ENCODE measurements at regions not wholly inside any gene's neighbourhood (a gene's known extent, or its start where the extent isn't known, plus 50 kb on each side); places are given as distances from the start of the nearest gene placed in this dataset.

- POLR2A ChIA-PET (ENCODE audit: partially characterized antibody) = no interaction called here
- no peak overlapping the region for H3K27ac ChIP-seq (ENCODE audit: low read depth, low read length)
- H3K9me3 ChIP-seq (ENCODE audit: control insufficient read depth in 1 of 2, low read length in 2 of 2) = no peaks in the 10 kb centered on the region
- no peaks in the 10 kb centered on the region for H3K27me3 ChIP-seq (ENCODE audit: insufficient read depth, low read length)
- Mint-ChIP-seq H3K4me1 (no peaks in the 10 kb centered on the region), H3K27ac (no peak overlapping the region), H3K4me3 (no peak overlapping the region), H3K9me3 (no peaks in the 10 kb centered on the region), H3K27me3 (peaks cover 3 to 4% of the 10 kb centered on the region in 2 donors), H3K36me3 (no peaks in the 10 kb centered on the region)
- no peaks in the 10 kb centered on the region for H3K4me1 ChIP-seq (ENCODE audit: insufficient read depth, low read length)
- intact Hi-C loops (cut with micrococcal nuclease) = no loop called here
- CTCF ChIA-PET (ENCODE audit: partially characterized antibody) = no interaction called here
- H3K4me3 ChIP-seq (ENCODE audit: low read length in 2 of 2) = no peak overlapping the region
- DNase-seq = no peak
- H3K36me3 ChIP-seq (ENCODE audit: insufficient read depth, low read length) = no peaks in the 10 kb centered on the region
Measured at GRCh38 chr2:216553482-216554240, 55.0 kb downstream of the RPL37A start.

- H3K4me1 Mint-ChIP-seq = no peaks in the 10 kb centered on the region
- no peak for DNase-seq
- Histone ChIP-seq H3K27me3 (ENCODE audit: insufficient read depth, low read length) (no peaks in the 10 kb centered on the region), H3K4me1 (ENCODE audit: insufficient read depth, low read length) (no peaks in the 10 kb centered on the region), H3K36me3 (ENCODE audit: insufficient read depth, low read length) (no peaks in the 10 kb centered on the region), H3K9me3 (ENCODE audit: control insufficient read depth in 1 of 2, low read length in 2 of 2) (no peaks in the 10 kb centered on the region), H3K4me3 (ENCODE audit: low read length in 2 of 2) (no peak overlapping the region), H3K27ac (ENCODE audit: low read depth, low read length) (no peak overlapping the region)
- peaks cover 3 to 4% of the 10 kb centered on the region in 2 donors for H3K27me3 Mint-ChIP-seq
- no peaks in the 10 kb centered on the region for H3K36me3 Mint-ChIP-seq
- no peak overlapping the region for H3K4me3 Mint-ChIP-seq
- no peaks in the 10 kb centered on the region for H3K9me3 Mint-ChIP-seq
- POLR2A ChIA-PET (ENCODE audit: partially characterized antibody) = no interaction called here
- no peak overlapping the region for H3K27ac Mint-ChIP-seq
- intact Hi-C loops (cut with micrococcal nuclease) = no loop called here
- CTCF ChIA-PET (ENCODE audit: partially characterized antibody) = no interaction called here
Measured at GRCh38 chr2:216554286-216554685, 55.6 kb downstream of the RPL37A start.

- H3K9me3 Mint-ChIP-seq = no peaks in the 10 kb centered on the region
- ChIA-PET CTCF (ENCODE audit: partially characterized antibody) (no interaction called here), POLR2A (ENCODE audit: partially characterized antibody) (no interaction called here)
- no peaks in the 10 kb centered on the region for H3K4me1 Mint-ChIP-seq
- Histone ChIP-seq H3K27me3 (ENCODE audit: insufficient read depth, low read length) (no peaks in the 10 kb centered on the region), H3K36me3 (ENCODE audit: insufficient read depth, low read length) (no peaks in the 10 kb centered on the region), H3K4me3 (ENCODE audit: low read length in 2 of 2) (no peak overlapping the region), H3K27ac (ENCODE audit: low read depth, low read length) (no peak overlapping the region), H3K4me1 (ENCODE audit: insufficient read depth, low read length) (no peaks in the 10 kb centered on the region), H3K9me3 (ENCODE audit: control insufficient read depth in 1 of 2, low read length in 2 of 2) (no peaks in the 10 kb centered on the region)
- no peak for DNase-seq
- intact Hi-C loops (cut with micrococcal nuclease) = no loop called here
- H3K27me3 Mint-ChIP-seq = peaks cover 3 to 4% of the 10 kb centered on the region in 2 donors
- H3K4me3 Mint-ChIP-seq = no peak overlapping the region
- H3K27ac Mint-ChIP-seq = no peak overlapping the region
- H3K36me3 Mint-ChIP-seq = no peaks in the 10 kb centered on the region
Measured at GRCh38 chr2:216554755-216555154, 56.1 kb downstream of the RPL37A start.

GRCh38 chr2:216555274-216555673 lies 56.6 kb downstream of the RPL37A start:
- H3K4me3 ChIP-seq (ENCODE audit: low read length in 2 of 2) = no peak overlapping the region
- no peaks in the 10 kb centered on the region for H3K36me3 Mint-ChIP-seq
- no peak overlapping the region for H3K4me3 Mint-ChIP-seq
- no peak for DNase-seq
- no peaks in the 10 kb centered on the region for H3K27me3 ChIP-seq (ENCODE audit: insufficient read depth, low read length)
- no peak overlapping the region for H3K27ac ChIP-seq (ENCODE audit: low read depth, low read length)
- no peak overlapping the region for H3K27ac Mint-ChIP-seq
- intact Hi-C loops (cut with micrococcal nuclease) = no loop called here
- H3K9me3 Mint-ChIP-seq = no peaks in the 10 kb centered on the region
- no peaks in the 10 kb centered on the region for H3K4me1 Mint-ChIP-seq
- no peaks in the 10 kb centered on the region for H3K9me3 ChIP-seq (ENCODE audit: control insufficient read depth in 1 of 2, low read length in 2 of 2)
- H3K27me3 Mint-ChIP-seq = peaks cover 3 to 4% of the 10 kb centered on the region in 2 donors
- H3K36me3 ChIP-seq (ENCODE audit: insufficient read depth, low read length) = no peaks in the 10 kb centered on the region
- CTCF ChIA-PET (ENCODE audit: partially characterized antibody) = no interaction called here
- POLR2A ChIA-PET (ENCODE audit: partially characterized antibody) = no interaction called here
- H3K4me1 ChIP-seq (ENCODE audit: insufficient read depth, low read length) = no peaks in the 10 kb centered on the region

GRCh38 chr2:216556202-216556601 lies 57.6 kb downstream of the RPL37A start:
- H3K4me1 Mint-ChIP-seq = no peaks in the 10 kb centered on the region
- H3K27ac Mint-ChIP-seq = no peak overlapping the region
- Histone ChIP-seq H3K27ac (ENCODE audit: low read depth, low read length) (no peak overlapping the region), H3K4me1 (ENCODE audit: insufficient read depth, low read length) (no peaks in the 10 kb centered on the region), H3K36me3 (ENCODE audit: insufficient read depth, low read length) (no peaks in the 10 kb centered on the region), H3K4me3 (ENCODE audit: low read length in 2 of 2) (no peak overlapping the region), H3K27me3 (ENCODE audit: insufficient read depth, low read length) (no peaks in the 10 kb centered on the region), H3K9me3 (ENCODE audit: control insufficient read depth in 1 of 2, low read length in 2 of 2) (no peaks in the 10 kb centered on the region)
- ChIA-PET POLR2A (ENCODE audit: partially characterized antibody) (no interaction called here), CTCF (ENCODE audit: partially characterized antibody) (no interaction called here)
- DNase-seq = no peak
- H3K27me3 Mint-ChIP-seq = peaks cover 3 to 5% of the 10 kb centered on the region in 2 donors
- intact Hi-C loops (cut with micrococcal nuclease) = no loop called here
- H3K9me3 Mint-ChIP-seq = no peaks in the 10 kb centered on the region
- H3K4me3 Mint-ChIP-seq = no peak overlapping the region
- no peaks in the 10 kb centered on the region for H3K36me3 Mint-ChIP-seq

GRCh38 chr2:216557413-216557812 lies 58.8 kb downstream of the RPL37A start:
- H3K9me3 ChIP-seq (ENCODE audit: control insufficient read depth in 1 of 2, low read length in 2 of 2) = no peaks in the 10 kb centered on the region
- H3K27me3 ChIP-seq (ENCODE audit: insufficient read depth, low read length) = no peaks in the 10 kb centered on the region
- H3K4me1 ChIP-seq (ENCODE audit: insufficient read depth, low read length) = no peaks in the 10 kb centered on the region
- no peak overlapping the region for H3K4me3 ChIP-seq (ENCODE audit: low read length in 2 of 2)
- Mint-ChIP-seq H3K36me3 (no peaks in the 10 kb centered on the region), H3K27ac (no peak overlapping the region), H3K9me3 (no peaks in the 10 kb centered on the region), H3K27me3 (peaks cover 2 to 6% of the 10 kb centered on the region in 2 donors), H3K4me3 (no peak overlapping the region), H3K4me1 (no peaks in the 10 kb centered on the region)
- POLR2A ChIA-PET (ENCODE audit: partially characterized antibody) = no interaction called here
- H3K27ac ChIP-seq (ENCODE audit: low read depth, low read length) = no peak overlapping the region
- no peak for DNase-seq
- intact Hi-C loops (cut with micrococcal nuclease) = no loop called here
- CTCF ChIA-PET (ENCODE audit: partially characterized antibody) = interaction anchor here (0.8 to 1.3 kb wide), 2 partner anchors 26 to 39 kb away, joined by 3 read pairs; no protein-coding TSS in a partner anchor
- no peaks in the 10 kb centered on the region for H3K36me3 ChIP-seq (ENCODE audit: insufficient read depth, low read length)

GRCh38 chr2:216557820-216558219 lies 59.2 kb downstream of the RPL37A start:
- Histone ChIP-seq H3K36me3 (ENCODE audit: insufficient read depth, low read length) (no peaks in the 10 kb centered on the region), H3K27me3 (ENCODE audit: insufficient read depth, low read length) (no peaks in the 10 kb centered on the region), H3K4me3 (ENCODE audit: low read length in 2 of 2) (no peak overlapping the region), H3K9me3 (ENCODE audit: control insufficient read depth in 1 of 2, low read length in 2 of 2) (no peaks in the 10 kb centered on the region), H3K4me1 (ENCODE audit: insufficient read depth, low read length) (no peaks in the 10 kb centered on the region), H3K27ac (ENCODE audit: low read depth, low read length) (no peak overlapping the region)
- POLR2A ChIA-PET (ENCODE audit: partially characterized antibody) = no interaction called here
- no peak overlapping the region for H3K27ac Mint-ChIP-seq
- CTCF ChIA-PET (ENCODE audit: partially characterized antibody) = interaction anchor here (0.8 to 1.3 kb wide), 2 partner anchors 27 to 39 kb away, joined by 3 read pairs; no protein-coding TSS in a partner anchor
- H3K4me1 Mint-ChIP-seq = no peaks in the 10 kb centered on the region
- no peak for DNase-seq
- no peak overlapping the region for H3K4me3 Mint-ChIP-seq
- no peaks in the 10 kb centered on the region for H3K9me3 Mint-ChIP-seq
- no peaks in the 10 kb centered on the region for H3K36me3 Mint-ChIP-seq
- intact Hi-C loops (cut with micrococcal nuclease) = no loop called here
- peaks cover 5 to 10% of the 10 kb centered on the region in 2 donors for H3K27me3 Mint-ChIP-seq
